Thoracic aorta (tissue), 2 donors: ENCODE measurements at regions not wholly inside any gene's neighbourhood (a gene's known extent, or its start where the extent isn't known, plus 50 kb on each side); places are given as distances from the start of the nearest gene placed in this dataset.

Source experiments
- ATAC-seq: fragments of 150-250 bp; one replicate; pipeline ENCODE4 v1.8.0; 2017; ENCODE audit warnings: low read depth; ENCODE audit not compliant: insufficient number of reproducible peaks, low FRiP score
- DNase-seq: peaks from one replicate; pipeline ENCODE4 v3.0.0-alpha.2; 2020; ENCODE audit warnings: low spot score
- H3K27ac ChIP-seq, 2 donors: fragments of 200-600 bp; sonication (generic); 1 replicate in 1 of 2; 2 replicates in 1 of 2; pipeline ENCODE4 v1.5.1; 2016; ENCODE audit warnings: mild to moderate bottlenecking in 2 of 2, moderate library complexity in 2 of 2
- H3K27me3 ChIP-seq: fragments of 200-600 bp; sonication (generic); replicated peaks from 2 replicates; pipeline ENCODE4 v1.6.0; 2016; ENCODE audit warnings: mild to moderate bottlenecking; ENCODE audit not compliant: insufficient read depth
- H3K36me3 ChIP-seq: fragments of 200-600 bp; sonication (generic); one replicate; pipeline ENCODE4 v1.5.1; 2016
- H3K4me1 ChIP-seq, 2 donors: fragments of 200-600 bp; sonication (generic); 1 replicate in 1 of 2; 2 replicates in 1 of 2; pipeline versions ENCODE4 v1.5.1 to v1.6.0; 2016; ENCODE audit warnings: low read depth in 2 of 2, mild to moderate bottlenecking in 1 of 2; ENCODE audit not compliant: control insufficient read depth in 1 of 2
- H3K4me3 ChIP-seq: fragments of 200-600 bp; sonication (generic); 2 replicates; pipeline ENCODE4 v1.5.1; 2016; ENCODE audit warnings: mild to moderate bottlenecking
- H3K9me3 ChIP-seq: fragments of 200-600 bp; sonication (generic); 2 replicates; pipeline ENCODE4 v1.5.1; 2016
- TF ChIP-seq, protein P1 (sequence below): fragments of 200-600 bp; sonication (generic); IDR thresholded peaks from one replicate; pipeline ENCODE4 v1.5.1; 2019; ENCODE audit warnings: antibody characterized with exemption

DNA sequence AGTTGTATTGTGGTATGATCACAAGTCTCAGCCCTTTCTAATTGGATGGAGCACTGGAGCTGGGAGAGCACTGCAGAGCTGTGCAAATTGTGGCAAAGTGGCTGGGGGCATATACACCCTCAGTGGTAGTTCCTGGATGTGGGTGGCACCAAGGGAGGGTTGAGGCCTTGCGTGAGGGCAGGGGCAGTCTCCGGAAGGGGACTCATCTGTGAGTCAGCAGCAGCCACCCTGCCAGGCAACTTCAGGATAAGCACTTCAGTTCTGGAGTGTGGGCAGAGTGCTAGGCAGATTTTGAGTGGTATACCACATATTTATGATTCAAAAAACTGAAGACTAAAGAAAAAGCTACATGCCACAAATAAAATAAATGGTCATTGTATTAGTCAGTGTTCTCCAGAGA lies 210.5 kb downstream of the ETV1 start:
- H3K27me3 ChIP-seq: no peaks in the 10 kb centered on the region
- TF ChIP-seq, protein P1, sequence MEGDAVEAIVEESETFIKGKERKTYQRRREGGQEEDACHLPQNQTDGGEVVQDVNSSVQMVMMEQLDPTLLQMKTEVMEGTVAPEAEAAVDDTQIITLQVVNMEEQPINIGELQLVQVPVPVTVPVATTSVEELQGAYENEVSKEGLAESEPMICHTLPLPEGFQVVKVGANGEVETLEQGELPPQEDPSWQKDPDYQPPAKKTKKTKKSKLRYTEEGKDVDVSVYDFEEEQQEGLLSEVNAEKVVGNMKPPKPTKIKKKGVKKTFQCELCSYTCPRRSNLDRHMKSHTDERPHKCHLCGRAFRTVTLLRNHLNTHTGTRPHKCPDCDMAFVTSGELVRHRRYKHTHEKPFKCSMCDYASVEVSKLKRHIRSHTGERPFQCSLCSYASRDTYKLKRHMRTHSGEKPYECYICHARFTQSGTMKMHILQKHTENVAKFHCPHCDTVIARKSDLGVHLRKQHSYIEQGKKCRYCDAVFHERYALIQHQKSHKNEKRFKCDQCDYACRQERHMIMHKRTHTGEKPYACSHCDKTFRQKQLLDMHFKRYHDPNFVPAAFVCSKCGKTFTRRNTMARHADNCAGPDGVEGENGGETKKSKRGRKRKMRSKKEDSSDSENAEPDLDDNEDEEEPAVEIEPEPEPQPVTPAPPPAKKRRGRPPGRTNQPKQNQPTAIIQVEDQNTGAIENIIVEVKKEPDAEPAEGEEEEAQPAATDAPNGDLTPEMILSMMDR: no peak
- no peaks in the 10 kb centered on the region for H3K9me3 ChIP-seq
- no peak for ATAC-seq
- H3K27ac ChIP-seq: no peak overlapping the region
- H3K36me3 ChIP-seq: no peaks in the 10 kb centered on the region
- H3K4me1 ChIP-seq: no peaks in the 10 kb centered on the region
- no peak for DNase-seq
- H3K4me3 ChIP-seq: no peak overlapping the region

DNA sequence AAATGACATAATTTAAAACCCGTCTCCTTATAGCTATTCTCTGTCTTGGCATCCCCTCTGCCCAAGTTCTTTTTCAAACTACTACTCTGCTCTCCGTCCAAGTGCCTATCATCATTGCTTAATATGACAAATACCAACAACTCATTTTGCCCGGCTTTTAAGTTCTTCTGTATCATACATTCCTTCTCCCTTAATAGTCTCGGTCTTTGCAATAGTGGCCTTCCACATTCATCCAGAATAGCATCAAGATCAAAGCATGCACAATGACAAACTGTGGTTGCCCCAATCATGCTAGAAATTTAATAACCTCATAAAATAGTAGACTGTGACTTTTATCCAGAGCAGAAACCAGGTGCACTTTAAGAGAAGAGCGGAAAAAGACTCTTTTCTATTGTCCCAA lies 198.9 kb downstream of the ETV1 start:
- ATAC-seq (no peak), DNase-seq (no peak)
- Histone ChIP-seq H3K4me3 (no peak overlapping the region), H3K36me3 (no peaks in the 10 kb centered on the region), H3K27me3 (no peaks in the 10 kb centered on the region), H3K9me3 (no peaks in the 10 kb centered on the region), H3K27ac (no peak overlapping the region), H3K4me1 (no peaks in the 10 kb centered on the region)
- TF ChIP-seq, protein P1: no peak

DNA sequence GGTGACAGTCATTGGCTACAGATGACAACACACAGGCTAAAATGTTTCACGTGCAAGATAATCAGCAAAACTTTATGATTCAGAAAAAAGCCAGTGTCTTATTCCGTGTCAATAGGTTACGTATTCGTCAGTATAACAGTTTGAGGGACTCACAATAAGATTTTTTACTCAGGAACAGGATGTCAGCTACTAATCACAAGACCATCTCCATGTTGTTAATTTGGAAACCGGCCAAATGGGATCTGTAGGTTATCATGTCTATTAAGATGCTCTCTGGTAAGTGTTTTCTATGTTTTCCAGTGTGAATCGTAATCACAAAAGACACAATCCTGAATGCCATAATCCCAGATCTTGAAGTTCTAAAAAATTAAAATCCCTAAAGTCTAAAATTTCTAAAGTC lies 197.3 kb downstream of the ETV1 start:
- Histone ChIP-seq H3K36me3 (no peaks in the 10 kb centered on the region), H3K4me3 (no peak overlapping the region), H3K9me3 (no peaks in the 10 kb centered on the region), H3K27ac (no peak overlapping the region), H3K27me3 (no peaks in the 10 kb centered on the region), H3K4me1 (no peaks in the 10 kb centered on the region)
- TF ChIP-seq, protein P1: no peak
- ATAC-seq (no peak), DNase-seq (no peak)

DNA sequence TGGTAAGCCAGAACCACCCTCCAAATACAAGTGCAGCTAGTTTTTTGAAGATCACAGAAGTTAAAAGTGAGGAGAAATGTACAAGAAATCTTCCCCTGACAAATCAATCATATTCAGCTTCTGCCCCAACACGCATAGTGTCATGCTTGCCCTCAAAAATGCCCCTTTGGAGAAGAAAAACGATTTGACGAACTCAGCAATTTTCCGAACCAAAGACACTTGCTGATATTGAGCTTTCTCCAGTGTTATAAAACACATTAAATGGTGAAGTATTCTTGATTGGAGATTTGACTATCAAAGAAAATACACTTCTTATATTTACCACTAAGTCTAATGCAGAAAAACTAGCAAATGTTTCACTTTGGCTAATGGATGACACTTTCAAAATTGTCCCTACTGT lies 195.5 kb downstream of the ETV1 start:
- Histone ChIP-seq H3K27me3 (no peaks in the 10 kb centered on the region), H3K36me3 (no peaks in the 10 kb centered on the region), H3K9me3 (no peaks in the 10 kb centered on the region), H3K4me1 (no peaks in the 10 kb centered on the region), H3K4me3 (no peak overlapping the region), H3K27ac (no peak overlapping the region)
- TF ChIP-seq, protein P1: no peak
- ATAC-seq: no peak
- DNase-seq: no peak

DNA sequence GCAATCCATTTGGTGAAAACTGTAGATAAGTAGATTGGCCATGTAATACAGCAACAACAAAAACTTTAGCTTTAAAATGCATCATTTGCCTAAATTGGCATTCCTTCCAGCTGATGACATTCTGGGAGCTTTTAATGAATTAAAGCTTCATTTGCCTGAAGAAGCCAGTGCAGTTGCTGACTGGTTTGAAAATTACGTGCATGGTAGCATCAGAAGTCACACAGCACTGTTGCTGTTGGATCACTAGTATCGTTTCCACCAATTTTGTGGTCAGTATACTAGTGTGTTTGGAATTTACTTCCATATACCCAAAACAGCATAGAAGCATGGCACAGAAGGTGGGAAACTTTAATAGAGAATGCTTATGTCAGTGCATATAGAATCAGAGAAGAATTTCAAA lies 194.9 kb downstream of the ETV1 start:
- no peak for ATAC-seq
- no peaks in the 10 kb centered on the region for H3K9me3 ChIP-seq

More for the DNA sequence above, 194.9 kb downstream of the ETV1 start:
- no peaks in the 10 kb centered on the region for H3K27me3 ChIP-seq
- no peaks in the 10 kb centered on the region for H3K4me1 ChIP-seq
- H3K4me3 ChIP-seq: no peak overlapping the region
- no peak for DNase-seq
- no peak overlapping the region for H3K27ac ChIP-seq
- TF ChIP-seq, protein P1: no peak
- no peaks in the 10 kb centered on the region for H3K36me3 ChIP-seq
